Left kidney (tissue), 1 donor: ENCODE measurements at regions not wholly inside any gene's neighbourhood (a gene's known extent, or its start where the extent isn't known, plus 50 kb on each side); places are given as distances from the start of the nearest gene placed in this dataset.

ENCODE experiments used
- DNase-seq: peaks from one replicate; pipeline ENCODE4 v3.0.0-alpha.2; 2013

- DNase-seq = no peak
Observed at GRCh38 chr10:85547460-85548023, 819.1 kb downstream of the GRID1 start.

DNA sequence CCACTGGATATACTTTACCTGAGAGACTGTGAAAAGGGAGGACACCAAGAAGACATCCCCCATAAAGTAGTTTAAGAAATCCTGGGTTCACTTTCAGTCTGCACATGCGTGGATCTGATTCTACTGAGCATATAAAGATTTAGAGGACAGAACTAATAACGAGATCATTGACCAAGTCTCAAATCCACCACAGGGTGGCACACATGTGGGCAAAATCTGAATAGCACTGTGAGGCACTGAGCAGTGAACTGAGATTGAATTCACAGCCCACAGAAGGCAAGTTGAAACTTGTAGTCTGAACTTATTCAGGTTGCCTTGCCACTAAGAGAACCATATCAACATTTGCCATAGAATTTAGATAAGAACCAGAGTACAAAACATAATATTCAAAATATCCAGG lies 818.6 kb downstream of the GRID1 start:
- peak; percentile 20 for DNase-seq
